HG03575 (cell line): ENCODE measurements at regions not wholly inside any gene's neighbourhood (a gene's known extent, or its start where the extent isn't known, plus 50 kb on each side); places are given as distances from the start of the nearest gene placed in this dataset.
"Not testable (repeated sequence)": the region's sequence is repeated elsewhere in the genome, so short reads cannot be mapped to it uniquely, and the experiment has no call there.

Experiments used
- ATAC-seq: cut with Tn5 transposase; IDR thresholded peaks from one replicate; pipeline ENCODE4 v1.9.1; 2021; ENCODE audit not compliant: unreplicated experiment, insufficient number of reproducible peaks, low FRiP score; ENCODE audit errors: extremely low read depth

- ATAC-seq = no peak
Observed at GRCh38 chr1:222004784-222005183, 262.9 kb upstream of the DUSP10 start.

- ATAC-seq = no peak
Observed at GRCh38 chr1:222004034-222004433, 262.1 kb upstream of the DUSP10 start.

- ATAC-seq = no peak
Observed at GRCh38 chr1:222002503-222002902, 260.6 kb upstream of the DUSP10 start.

- ATAC-seq = no peak
Observed at GRCh38 chr1:222000131-222000530, 258.2 kb upstream of the DUSP10 start.

- ATAC-seq = no peak
Observed at GRCh38 chr1:221998781-221999180, 256.9 kb upstream of the DUSP10 start.

- ATAC-seq = no peak
Observed at GRCh38 chr1:221998186-221998612, 256.3 kb upstream of the DUSP10 start.

GRCh38 chr1:221997012-221997411 is 255.1 kb upstream of the DUSP10 start:
- not testable (repeated sequence) for ATAC-seq

- no peak for ATAC-seq
Observed at GRCh38 chr1:221994939-221995338, 253.1 kb upstream of the DUSP10 start.

- ATAC-seq = no peak
Observed at GRCh38 chr1:221994274-221994698, 252.4 kb upstream of the DUSP10 start.

- ATAC-seq = no peak
Observed at GRCh38 chr1:221993444-221993948, 251.6 kb upstream of the DUSP10 start.

- no peak for ATAC-seq
Observed at GRCh38 chr1:221992427-221992826, 250.5 kb upstream of the DUSP10 start.

GRCh38 chr1:221991221-221991620 is 249.3 kb upstream of the DUSP10 start:
- no peak for ATAC-seq

GRCh38 chr1:221989741-221990140 is 247.9 kb upstream of the DUSP10 start:
- ATAC-seq = no peak

GRCh38 chr1:221988829-221989228 is 246.9 kb upstream of the DUSP10 start:
- no peak for ATAC-seq

GRCh38 chr1:221987860-221988520 is 246.1 kb upstream of the DUSP10 start:
- no peak for ATAC-seq

GRCh38 chr1:221983444-221983843 is 241.6 kb upstream of the DUSP10 start:
- no peak for ATAC-seq

GRCh38 chr1:221981461-221981860 is 239.6 kb upstream of the DUSP10 start:
- ATAC-seq = no peak

GRCh38 chr1:221979444-221980032 is 237.6 kb upstream of the DUSP10 start:
- ATAC-seq = no peak

GRCh38 chr1:221978631-221979334 is 236.9 kb upstream of the DUSP10 start:
- ATAC-seq = not testable (repeated sequence)

- not testable (repeated sequence) for ATAC-seq
Observed at GRCh38 chr1:221973787-221974186, 231.9 kb upstream of the DUSP10 start.
